Glomerular visceral epithelial cell (primary cell): ENCODE measurements at regions not wholly inside any gene's neighbourhood (a gene's known extent, or its start where the extent isn't known, plus 50 kb on each side); places are given as distances from the start of the nearest gene placed in this dataset.
"Not testable (repeated sequence)": the region's sequence is repeated elsewhere in the genome, so short reads cannot be mapped to it uniquely, and the experiment has no call there.

Experiments used
- DNase-seq: peaks from one replicate; pipeline ENCODE4 v3.0.0-alpha.2; 2016; ENCODE audit errors: extremely low spot score

DNA sequence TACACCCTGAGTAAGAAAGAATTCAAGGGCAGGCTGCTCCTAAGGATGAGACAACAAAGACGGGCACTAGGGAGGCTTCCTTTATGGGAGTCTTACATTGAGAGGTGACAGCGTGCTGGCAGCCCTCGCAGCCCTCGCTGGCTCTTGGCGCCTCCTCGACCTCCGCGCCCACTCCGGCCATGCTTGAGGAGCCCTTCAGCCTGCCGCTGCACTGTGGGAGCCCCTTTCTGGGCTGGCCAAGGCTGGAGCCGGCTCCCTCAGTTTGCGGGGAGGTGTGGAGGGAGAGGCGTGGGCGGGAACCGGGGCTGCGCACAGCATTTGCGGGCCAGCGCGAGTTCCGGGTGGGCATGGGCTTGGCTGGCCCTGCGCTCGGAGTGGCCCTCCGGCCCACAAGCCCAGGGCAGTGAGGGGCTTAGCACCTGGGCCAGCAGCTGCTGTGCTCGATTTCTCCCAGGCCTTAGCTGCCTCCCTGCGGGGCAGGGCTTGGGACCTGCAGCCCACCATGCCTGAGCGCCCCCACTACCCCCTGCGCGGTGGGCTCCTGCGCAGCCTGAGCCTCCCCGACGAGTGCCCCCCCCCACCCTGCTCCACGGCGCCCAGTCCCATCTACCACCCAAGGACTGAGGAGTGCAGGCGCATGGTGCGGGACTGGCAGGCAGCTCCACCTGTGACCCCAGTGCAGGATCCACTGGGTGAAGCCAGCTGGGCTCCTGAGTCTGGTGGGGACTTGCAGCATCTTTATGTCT lies 75.3 kb downstream of the BARX1 start:
- DNase-seq = not testable (repeated sequence)

- DNase-seq = no peak
Measured at GRCh38 chr9:93875330-93875729, 79.8 kb downstream of the BARX1 start.

DNA sequence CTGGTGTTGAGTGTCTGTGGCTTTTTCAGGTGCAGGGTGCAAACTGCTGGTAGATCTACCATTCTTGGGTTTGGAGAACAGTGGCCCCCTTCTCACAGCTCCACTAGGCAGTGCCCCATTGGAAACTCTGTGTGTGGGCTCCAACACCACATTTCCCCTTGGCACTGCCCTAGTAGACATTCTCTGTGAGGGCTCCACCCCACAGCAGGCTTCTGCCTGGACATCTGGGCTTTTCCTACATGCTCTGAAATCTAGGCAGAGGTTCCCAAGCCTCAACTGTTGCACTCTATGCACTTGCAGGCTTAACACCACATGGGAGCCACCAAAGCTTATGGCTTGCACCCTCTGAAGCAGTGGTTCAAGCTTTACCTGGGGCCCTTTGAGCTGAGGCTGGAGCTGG lies 80.9 kb downstream of the BARX1 start:
- DNase-seq = no peak

DNA sequence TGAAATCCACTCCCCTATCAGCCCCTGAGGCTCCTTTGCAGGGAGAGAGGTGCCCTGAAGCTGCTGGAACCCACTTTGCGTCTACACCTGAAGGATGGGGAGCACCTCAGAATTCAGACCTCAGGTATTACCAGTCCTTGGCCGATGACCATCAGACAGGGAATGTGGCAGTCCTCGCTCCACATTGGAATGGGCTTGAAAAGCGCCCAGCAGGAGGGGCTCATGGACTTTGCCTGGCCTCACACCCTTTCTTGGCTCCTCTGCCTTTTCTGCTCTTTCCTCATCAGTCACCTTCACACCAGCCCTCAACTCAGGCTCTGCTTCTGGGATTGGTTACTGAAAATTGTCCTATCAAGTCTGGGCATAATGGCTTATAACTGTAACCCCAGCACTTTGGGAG lies 83.9 kb downstream of the BARX1 start:
- no peak for DNase-seq

DNA sequence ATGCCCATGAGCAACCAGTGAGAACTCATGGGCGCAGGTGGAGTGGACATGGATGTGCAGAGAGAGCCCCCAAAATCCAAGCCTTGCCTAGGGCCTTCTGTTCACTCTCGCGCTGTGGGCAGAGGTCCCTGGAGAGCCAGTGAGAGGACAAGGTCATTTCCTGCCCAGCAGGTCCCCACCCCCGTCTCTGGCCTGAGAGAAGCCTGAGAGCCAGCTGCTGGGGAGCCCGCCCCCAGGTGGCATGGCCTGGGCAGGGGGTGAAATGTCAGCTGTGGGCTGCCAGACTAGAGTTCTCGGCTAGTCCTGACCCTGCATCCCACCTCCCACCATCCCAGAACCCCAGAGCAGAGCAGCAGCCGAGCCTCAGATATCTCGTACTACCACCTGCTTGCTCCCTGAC lies 85.3 kb downstream of the BARX1 start:
- no peak for DNase-seq

GRCh38 chr9:93869088-93869487 lies 86.1 kb downstream of the BARX1 start:
- DNase-seq = no peak

GRCh38 chr9:93865716-93866115 lies 89.4 kb downstream of the BARX1 start:
- DNase-seq = no peak

- DNase-seq = no peak
Measured at GRCh38 chr9:93865245-93865644, 89.9 kb downstream of the BARX1 start.

DNA sequence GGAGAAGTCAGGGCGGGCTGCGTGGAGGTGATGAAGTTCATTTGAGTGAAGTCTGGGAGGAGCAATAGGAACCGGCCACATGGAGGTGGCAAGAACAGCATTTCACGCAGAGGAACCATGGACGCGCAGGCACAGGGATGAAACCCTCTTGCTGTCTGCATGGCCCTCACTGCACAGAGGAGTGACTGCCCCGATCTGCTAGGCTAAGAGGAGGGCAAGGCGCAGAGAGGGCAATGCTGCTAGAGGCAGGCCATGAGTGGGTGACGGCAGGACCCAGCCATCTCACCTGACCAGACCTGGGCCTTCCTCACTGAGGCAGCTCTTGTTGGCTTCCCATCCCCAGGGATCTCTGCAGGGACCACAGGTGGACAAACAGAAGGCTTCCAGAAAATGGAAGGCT lies 90.3 kb downstream of the BARX1 start:
- DNase-seq = no peak

DNA sequence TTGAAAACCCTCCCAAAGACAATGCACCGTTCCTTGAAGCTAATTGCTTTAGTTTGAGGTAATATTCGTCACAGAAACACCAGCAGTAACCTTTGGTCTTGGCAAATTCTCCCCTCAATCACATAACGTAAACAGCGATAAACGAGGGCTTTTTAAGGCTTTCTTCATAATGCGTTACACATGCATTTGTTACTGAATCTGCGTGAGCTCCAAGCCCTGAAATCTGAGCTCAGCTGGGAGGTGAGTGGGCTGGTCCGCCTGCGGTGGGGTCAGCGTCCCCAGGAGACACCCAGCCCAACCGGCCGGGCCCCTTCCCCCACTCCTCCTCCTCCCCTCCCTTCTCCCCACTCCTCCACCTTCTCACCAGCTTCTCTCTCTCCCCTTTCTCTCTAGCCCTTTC lies 91.1 kb downstream of the BARX1 start:
- no peak for DNase-seq

GRCh38 chr9:93862877-93863545 lies 92.1 kb downstream of the BARX1 start:
- no peak for DNase-seq

GRCh38 chr9:93861736-93862358 lies 93.3 kb downstream of the BARX1 start:
- no peak for DNase-seq

- DNase-seq = no peak
Measured at GRCh38 chr9:93860694-93861658, 94.2 kb downstream of the BARX1 start.

DNA sequence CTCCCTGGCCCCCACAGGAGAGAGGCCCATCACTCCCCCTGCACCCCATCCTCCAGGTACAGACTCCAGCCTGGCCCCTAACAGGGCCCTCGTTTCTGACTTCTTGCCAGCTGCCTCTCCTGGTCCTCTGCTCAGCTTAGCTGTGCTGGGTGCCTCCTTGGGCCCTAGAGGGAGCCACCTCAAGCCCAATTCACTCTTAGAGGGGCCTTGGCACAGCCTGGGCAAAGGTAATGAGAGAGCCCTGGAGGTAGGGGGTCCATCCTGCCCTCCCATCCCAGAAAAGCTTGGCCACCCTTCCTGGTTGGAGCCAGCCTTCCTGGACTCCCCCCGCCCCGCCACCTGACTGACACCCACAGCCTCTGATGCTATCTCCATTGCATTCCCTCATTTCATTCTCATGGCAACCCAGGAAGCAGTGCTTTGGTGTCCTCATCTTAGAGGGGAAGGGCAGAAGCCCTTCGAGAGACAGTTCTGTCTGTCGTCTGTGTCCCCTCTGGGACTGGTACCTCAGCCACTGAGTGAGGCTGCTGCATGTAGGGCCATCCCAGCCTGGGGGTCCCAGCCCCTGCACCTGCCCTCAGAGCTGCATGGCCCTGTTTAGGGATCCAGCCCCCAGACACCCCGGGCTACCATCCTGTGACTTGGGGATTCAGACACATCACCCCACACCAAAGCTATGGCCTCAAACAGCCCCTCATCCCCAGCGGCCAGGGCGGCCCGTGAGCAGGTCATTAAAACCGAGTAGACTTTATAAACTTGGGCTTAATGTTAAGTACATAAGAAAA lies 95.5 kb downstream of the BARX1 start:
- DNase-seq = no peak

GRCh38 chr9:93857528-93857927 lies 97.6 kb downstream of the BARX1 start:
- no peak for DNase-seq

GRCh38 chr9:93852728-93853127 lies 102.4 kb downstream of the BARX1 start:
- DNase-seq = no peak

- DNase-seq = no peak
Measured at GRCh38 chr9:93846349-93846748, 108.8 kb downstream of the BARX1 start.

DNA sequence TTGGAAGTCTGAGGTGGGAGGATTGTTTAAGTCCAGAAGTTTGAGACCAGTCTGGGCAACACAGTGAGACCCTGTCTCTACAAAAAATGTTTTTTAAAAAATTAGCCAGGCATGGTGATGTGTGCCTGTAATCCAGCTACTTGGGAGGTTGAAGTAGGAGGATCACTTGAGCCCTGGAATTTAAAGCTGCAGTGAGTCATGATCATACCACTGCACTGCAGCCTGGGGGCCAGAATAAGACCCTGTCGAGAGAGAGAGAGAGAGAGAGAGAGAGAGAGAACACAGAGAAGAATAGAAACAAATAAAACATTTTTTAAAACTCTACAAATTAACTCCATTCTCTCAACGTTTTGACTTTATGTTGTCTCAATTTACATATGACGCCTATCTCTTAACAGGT lies 111.8 kb downstream of the BARX1 start:
- no peak for DNase-seq

DNA sequence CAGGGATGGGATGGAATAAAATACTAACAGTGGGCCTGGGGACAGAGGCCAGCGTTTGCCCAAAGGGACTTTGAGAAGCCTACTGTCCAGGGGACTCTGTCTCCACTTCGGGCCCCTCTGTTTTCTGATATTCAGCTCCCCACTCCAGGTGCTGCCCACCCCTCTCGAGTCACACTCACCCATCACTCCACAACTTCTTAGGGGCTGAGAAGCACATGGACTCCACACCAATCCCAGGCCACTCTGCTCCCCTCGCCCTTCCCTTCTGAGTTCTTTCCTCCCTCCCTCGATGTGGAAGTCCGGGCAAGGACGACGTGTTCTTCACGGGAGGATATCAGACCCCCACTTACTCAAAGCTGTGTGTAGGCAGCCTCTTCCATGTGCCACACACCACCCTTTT lies 124.5 kb downstream of the BARX1 start:
- no peak for DNase-seq

GRCh38 chr9:93830012-93830596 lies 125.1 kb downstream of the BARX1 start:
- no peak for DNase-seq
